SK-N-SH (cell line): ENCODE measurements at regions not wholly inside any gene's neighbourhood (a gene's known extent, or its start where the extent isn't known, plus 50 kb on each side); places are given as distances from the start of the nearest gene placed in this dataset.

Source experiments
- CTCF ChIA-PET: fragments of 300-600, 350-600 bp; formaldehyde crosslinking; extraction: SDS; loops from one replicate; lab custom pipeline; 2021; lab: Yijun Ruan, JAX
- POLR2A ChIA-PET: fragments of 350-600 bp; sonication (Branson Sonifier 250); formaldehyde crosslinking; extraction: SDS; loops from one replicate; lab custom pipeline; 2020; ENCODE audit warnings: antibody characterized with exemption, inconsistent platforms; lab: Yijun Ruan, JAX
- DNase-seq: peaks from one replicate; pipeline ENCODE4 v3.0.0; 2012
- H2AFZ ChIP-seq: fragments of 200-600 bp; sonication (generic); 2 replicates; pipeline ENCODE4 v1.8.1; 2016; ENCODE audit warnings: antibody characterized with exemption, mild to moderate bottlenecking, low read depth
- H3F3A ChIP-seq: fragments of 200-600 bp; sonication (generic); replicated peaks from 2 replicates; pipeline ENCODE3; 2016; ENCODE audit warnings: antibody characterized with exemption, mild to moderate bottlenecking; ENCODE audit not compliant: insufficient read depth
- H3K27ac ChIP-seq, 2 experiments: fragments of 200-500 bp in 1 of 2; fragments of 200-600 bp in 1 of 2; sonication (Bioruptor generic) in 1 of 2; sonication (generic), shearing (Covaris generic) in 1 of 2; 2 replicates each; pipeline versions ENCODE4 v1.5.1 to v1.6.1; 2014 to 2016; ENCODE audit warnings: low read depth in 2 of 2, inconsistent platforms in 1 of 2, low read length in 1 of 2, mild to moderate bottlenecking in 1 of 2, mixed read lengths in 1 of 2
- H3K27me3 ChIP-seq: fragments of 200-600 bp; sonication (generic), shearing (Covaris generic); 2 replicates; pipeline ENCODE4 v1.6.1; 2016; ENCODE audit warnings: mixed run types; ENCODE audit not compliant: insufficient read depth
- H3K36me3 ChIP-seq, 2 experiments: fragments of 200-500 bp in 1 of 2; fragments of 200-600 bp in 1 of 2; sonication (Bioruptor generic) in 1 of 2; sonication (generic) in 1 of 2; replicated peaks in 1 of 2; 2 replicates each; pipeline versions ENCODE3 to v1.5.1; 2014 to 2016; ENCODE audit warnings: low read length in 1 of 2, mild to moderate bottlenecking in 1 of 2; ENCODE audit not compliant: insufficient read depth in 2 of 2, control insufficient read depth in 1 of 2
- H3K4me1 ChIP-seq, 2 experiments: fragments of 200-500 bp in 1 of 2; fragments of 200-600 bp in 1 of 2; sonication (Bioruptor generic) in 1 of 2; sonication (generic), shearing (Covaris generic) in 1 of 2; 2 replicates each; pipeline versions ENCODE4 v1.5.1 to v1.6.1; 2014 to 2016; ENCODE audit warnings: low read depth in 1 of 2, low read length in 1 of 2, mixed run types in 1 of 2; ENCODE audit not compliant: insufficient read depth in 2 of 2, control insufficient read depth in 1 of 2
- H3K4me2 ChIP-seq: fragments of 200-600 bp; sonication (generic), shearing (Covaris generic); 2 replicates; pipeline ENCODE4 v1.6.1; 2017; ENCODE audit warnings: mixed run types
- H3K4me3 ChIP-seq, 2 experiments: fragments of 200-500 bp in 1 of 2; fragments of 200-600 bp in 1 of 2; sonication (Bioruptor generic) in 1 of 2; sonication (generic), shearing (Covaris generic) in 1 of 2; 2 replicates each; pipeline versions ENCODE4 v1.5.1 to v1.8.1; 2014 to 2016; ENCODE audit warnings: low read depth in 2 of 2, inconsistent platforms in 1 of 2, low read length in 1 of 2, mild to moderate bottlenecking in 1 of 2, mixed read lengths in 1 of 2, moderate library complexity in 1 of 2
- H3K79me2 ChIP-seq: fragments of 200-600 bp; sonication (generic); 2 replicates; pipeline ENCODE4 v1.8.1; 2017; ENCODE audit warnings: mild to moderate bottlenecking; ENCODE audit not compliant: insufficient read depth
- H3K9ac ChIP-seq: fragments of 200-600 bp; sonication (generic); 2 replicates; pipeline ENCODE4 v1.6.1; 2017; ENCODE audit warnings: mixed run types
- H3K9me2 ChIP-seq: fragments of 200-600 bp; sonication (generic); 2 replicates; pipeline ENCODE4 v1.6.1; 2017; ENCODE audit warnings: mixed run types
- H3K9me3 ChIP-seq: fragments of 200-600 bp; sonication (generic); 2 replicates; pipeline ENCODE4 v1.6.1; 2017; ENCODE audit warnings: mixed run types, mild to moderate bottlenecking, moderate library complexity
- H4K20me1 ChIP-seq: fragments of 200-600 bp; sonication (generic); 2 replicates; pipeline ENCODE4 v1.6.1; 2017; ENCODE audit warnings: mild to moderate bottlenecking, mixed run types; ENCODE audit not compliant: insufficient read depth
- CTCF ChIP-seq: fragments of 200-600 bp; sonication (generic); IDR thresholded peaks from 2 replicates; pipeline ENCODE4 v1.6.1; 2017; ENCODE audit warnings: antibody characterized with exemption, mild to moderate bottlenecking, moderate library complexity
- ELF1 ChIP-seq: IDR thresholded peaks from 2 replicates; pipeline ENCODE4 v1.4.0; 2012
- EP300 ChIP-seq, 2 experiments: IDR thresholded peaks; 2 replicates each; pipeline versions ENCODE4 v1.4.0 to v1.6.1; 2012; ENCODE audit warnings: borderline replicate concordance in 1 of 2, low read depth in 1 of 2, low read length in 1 of 2
- GATA2 ChIP-seq: sonication (generic); formaldehyde crosslinking; IDR thresholded peaks from 2 replicates; pipeline ENCODE4 v1.5.0; 2020; ENCODE audit warnings: mild to moderate bottlenecking, missing genetic modification reagents
- MEF2A ChIP-seq: IDR thresholded peaks from 2 replicates; pipeline ENCODE4 v1.4.0; 2012; ENCODE audit warnings: low read depth, borderline replicate concordance
- MXI1 ChIP-seq: IDR thresholded peaks from 2 replicates; pipeline ENCODE4 v1.6.1; 2012; ENCODE audit warnings: mild to moderate bottlenecking, low read depth, low read length, improper control_type of control experiment
- POLR2AphosphoS5 ChIP-seq: IDR thresholded peaks from 2 replicates; pipeline ENCODE4 v1.6.1; 2012; ENCODE audit warnings: low read depth, low read length
- RCOR1 ChIP-seq: fragments of 150-350 bp; IDR thresholded peaks from 2 replicates; pipeline ENCODE4 v1.6.1; 2017; ENCODE audit warnings: antibody characterized with exemption, low read length
- RFX5 ChIP-seq: IDR thresholded peaks from 2 replicates; pipeline ENCODE4 v1.6.1; 2012; ENCODE audit warnings: mild to moderate bottlenecking, improper control_type of control experiment, low read length
- RXRA ChIP-seq: IDR thresholded peaks from 2 replicates; pipeline ENCODE4 v1.4.0; 2012; ENCODE audit warnings: low read depth, mild to moderate bottlenecking, borderline replicate concordance
- SIN3A ChIP-seq: IDR thresholded peaks from 2 replicates; pipeline ENCODE4 v1.6.1; 2012; ENCODE audit warnings: low read depth, mild to moderate bottlenecking, low read length, moderate library complexity, borderline replicate concordance
- WGBS: methylation state at CpG from one replicate; pipeline ENCODE4 v1.1.6; 2017; ENCODE audit warnings: low lambda C conversion rate; 5-methylcytosine and 5-hydroxymethylcytosine counted together
- TF ChIP-seq, protein P1 (sequence below): IDR thresholded peaks from 2 replicates; pipeline ENCODE4 v1.6.1; 2012; ENCODE audit warnings: mild to moderate bottlenecking, low read depth, low read length, moderate library complexity
- TF ChIP-seq, protein P2 (sequence below): fragments of 150-350 bp; IDR thresholded peaks from 2 replicates; pipeline ENCODE4 v1.6.1; 2016; ENCODE audit warnings: mild to moderate bottlenecking, low read depth, low read length
- TF ChIP-seq, protein P3 (sequence below): IDR thresholded peaks from 2 replicates; pipeline ENCODE4 v1.4.0; 2012; ENCODE audit warnings: low read depth, borderline replicate concordance

DNA sequence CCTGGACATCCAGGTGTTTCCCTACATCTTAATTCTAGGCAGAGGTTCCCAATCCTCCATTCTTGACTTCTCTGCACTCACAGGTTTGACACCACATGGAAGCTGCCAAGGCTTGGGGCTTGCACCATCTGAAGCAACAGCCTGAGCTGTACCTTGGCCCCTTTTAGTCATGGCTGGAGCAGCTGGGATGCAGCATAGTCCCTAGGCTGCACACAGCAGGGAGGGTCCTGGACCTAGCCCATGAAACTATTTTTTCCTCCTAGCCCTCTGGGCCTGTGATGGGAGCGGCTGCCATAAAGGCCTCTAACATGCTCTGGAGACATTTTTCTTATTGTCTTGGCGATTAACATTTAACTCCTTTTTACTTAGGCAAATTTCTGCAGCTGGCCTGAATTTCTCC is 417.2 kb upstream of the FLRT2 start:
- Histone ChIP-seq H3K9ac (no peak overlapping the region), H3K4me2 (no peak overlapping the region), H3K9me2 (no peaks in the 10 kb centered on the region), H3K79me2 (no peaks in the 10 kb centered on the region), H2AFZ (no peak overlapping the region), H3K9me3 (no peaks in the 10 kb centered on the region), H3F3A (no peaks in the 10 kb centered on the region), H4K20me1 (no peaks in the 10 kb centered on the region), H3K4me1 (no peaks in the 10 kb centered on the region), H3K36me3 (no peaks in the 10 kb centered on the region), H3K27ac (no peak overlapping the region), H3K27me3 (no peaks in the 10 kb centered on the region), H3K4me3 (no peak overlapping the region)
- WGBS: 0% methylated on average over 2 of the region's 2 CpGs
- DNase-seq: no peak
- TF ChIP-seq MEF2A (no peak), SIN3A (no peak), RFX5 (no peak), ELF1 (no peak), POLR2AphosphoS5 (no peak), GATA2 (CRISPR knock-in tag) (no peak), CTCF (no peak), EP300 (IDR thresholded peaks at IDR 0.05; ENCODE audit: borderline replicate concordance in 1 of 2, low read depth in 1 of 2, low read length in 1 of 2) (no peak), RXRA (no peak), MXI1 (no peak), RCOR1 (no peak)
- TF ChIP-seq, protein P1, sequence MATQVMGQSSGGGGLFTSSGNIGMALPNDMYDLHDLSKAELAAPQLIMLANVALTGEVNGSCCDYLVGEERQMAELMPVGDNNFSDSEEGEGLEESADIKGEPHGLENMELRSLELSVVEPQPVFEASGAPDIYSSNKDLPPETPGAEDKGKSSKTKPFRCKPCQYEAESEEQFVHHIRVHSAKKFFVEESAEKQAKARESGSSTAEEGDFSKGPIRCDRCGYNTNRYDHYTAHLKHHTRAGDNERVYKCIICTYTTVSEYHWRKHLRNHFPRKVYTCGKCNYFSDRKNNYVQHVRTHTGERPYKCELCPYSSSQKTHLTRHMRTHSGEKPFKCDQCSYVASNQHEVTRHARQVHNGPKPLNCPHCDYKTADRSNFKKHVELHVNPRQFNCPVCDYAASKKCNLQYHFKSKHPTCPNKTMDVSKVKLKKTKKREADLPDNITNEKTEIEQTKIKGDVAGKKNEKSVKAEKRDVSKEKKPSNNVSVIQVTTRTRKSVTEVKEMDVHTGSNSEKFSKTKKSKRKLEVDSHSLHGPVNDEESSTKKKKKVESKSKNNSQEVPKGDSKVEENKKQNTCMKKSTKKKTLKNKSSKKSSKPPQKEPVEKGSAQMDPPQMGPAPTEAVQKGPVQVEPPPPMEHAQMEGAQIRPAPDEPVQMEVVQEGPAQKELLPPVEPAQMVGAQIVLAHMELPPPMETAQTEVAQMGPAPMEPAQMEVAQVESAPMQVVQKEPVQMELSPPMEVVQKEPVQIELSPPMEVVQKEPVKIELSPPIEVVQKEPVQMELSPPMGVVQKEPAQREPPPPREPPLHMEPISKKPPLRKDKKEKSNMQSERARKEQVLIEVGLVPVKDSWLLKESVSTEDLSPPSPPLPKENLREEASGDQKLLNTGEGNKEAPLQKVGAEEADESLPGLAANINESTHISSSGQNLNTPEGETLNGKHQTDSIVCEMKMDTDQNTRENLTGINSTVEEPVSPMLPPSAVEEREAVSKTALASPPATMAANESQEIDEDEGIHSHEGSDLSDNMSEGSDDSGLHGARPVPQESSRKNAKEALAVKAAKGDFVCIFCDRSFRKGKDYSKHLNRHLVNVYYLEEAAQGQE: no peak
- TF ChIP-seq, protein P2, sequence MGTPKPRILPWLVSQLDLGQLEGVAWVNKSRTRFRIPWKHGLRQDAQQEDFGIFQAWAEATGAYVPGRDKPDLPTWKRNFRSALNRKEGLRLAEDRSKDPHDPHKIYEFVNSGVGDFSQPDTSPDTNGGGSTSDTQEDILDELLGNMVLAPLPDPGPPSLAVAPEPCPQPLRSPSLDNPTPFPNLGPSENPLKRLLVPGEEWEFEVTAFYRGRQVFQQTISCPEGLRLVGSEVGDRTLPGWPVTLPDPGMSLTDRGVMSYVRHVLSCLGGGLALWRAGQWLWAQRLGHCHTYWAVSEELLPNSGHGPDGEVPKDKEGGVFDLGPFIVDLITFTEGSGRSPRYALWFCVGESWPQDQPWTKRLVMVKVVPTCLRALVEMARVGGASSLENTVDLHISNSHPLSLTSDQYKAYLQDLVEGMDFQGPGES: no peak
- TF ChIP-seq, protein P3, sequence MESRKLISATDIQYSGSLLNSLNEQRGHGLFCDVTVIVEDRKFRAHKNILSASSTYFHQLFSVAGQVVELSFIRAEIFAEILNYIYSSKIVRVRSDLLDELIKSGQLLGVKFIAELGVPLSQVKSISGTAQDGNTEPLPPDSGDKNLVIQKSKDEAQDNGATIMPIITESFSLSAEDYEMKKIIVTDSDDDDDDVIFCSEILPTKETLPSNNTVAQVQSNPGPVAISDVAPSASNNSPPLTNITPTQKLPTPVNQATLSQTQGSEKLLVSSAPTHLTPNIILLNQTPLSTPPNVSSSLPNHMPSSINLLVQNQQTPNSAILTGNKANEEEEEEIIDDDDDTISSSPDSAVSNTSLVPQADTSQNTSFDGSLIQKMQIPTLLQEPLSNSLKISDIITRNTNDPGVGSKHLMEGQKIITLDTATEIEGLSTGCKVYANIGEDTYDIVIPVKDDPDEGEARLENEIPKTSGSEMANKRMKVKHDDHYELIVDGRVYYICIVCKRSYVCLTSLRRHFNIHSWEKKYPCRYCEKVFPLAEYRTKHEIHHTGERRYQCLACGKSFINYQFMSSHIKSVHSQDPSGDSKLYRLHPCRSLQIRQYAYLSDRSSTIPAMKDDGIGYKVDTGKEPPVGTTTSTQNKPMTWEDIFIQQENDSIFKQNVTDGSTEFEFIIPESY: no peak
- ChIA-PET POLR2A (no interaction called here), CTCF (no interaction called here)
